Lower lobe of right lung (tissue), 2 donors: ENCODE measurements at regions not wholly inside any gene's neighbourhood (a gene's known extent, or its start where the extent isn't known, plus 50 kb on each side); places are given as distances from the start of the nearest gene placed in this dataset.

Source experiments
- ATAC-seq, 2 donors: fragments of 200-7000 bp; cut with Tn5 transposase; one replicate each; pipeline ENCODE4 v1.9.1; 2020 to 2022; ENCODE audit warnings: mild to moderate bottlenecking in 2 of 2, moderate library complexity in 2 of 2
- DNase-seq: peaks from one replicate; pipeline ENCODE4 v3.0.0-alpha.2; 2020
- H3K27ac ChIP-seq: fragments of 200-600 bp; one replicate; pipeline ENCODE4 v1.8.0; 2022
- H3K27me3 ChIP-seq: fragments of 200-600 bp; one replicate; pipeline ENCODE4 v1.8.0; 2022; ENCODE audit warnings: low read depth
- H3K36me3 ChIP-seq: fragments of 200-600 bp; one replicate; pipeline ENCODE4 v1.8.0; 2022; ENCODE audit warnings: mild to moderate bottlenecking
- H3K4me1 ChIP-seq: fragments of 200-600 bp; one replicate; pipeline ENCODE4 v1.8.0; 2022
- H3K4me3 ChIP-seq: fragments of 200-600 bp; one replicate; pipeline ENCODE4 v1.8.0; 2022; ENCODE audit warnings: mild to moderate bottlenecking
- H3K9me3 ChIP-seq: fragments of 200-600 bp; one replicate; pipeline ENCODE4 v1.8.0; 2022
- intact Hi-C: fragments of 100-400 bp; cut with DNase I; formaldehyde crosslinking; loops from one replicate; pipeline ENCODE4 v1.11.0; 2022
- TF ChIP-seq, protein P1 (sequence below): fragments of 200-600 bp; IDR thresholded peaks from one replicate; pipeline ENCODE4 v1.8.0; 2022; ENCODE audit warnings: antibody characterized with exemption, mild to moderate bottlenecking
- donor health status: DM: no; HTN: yes; CAD: no; lungs with severe emphysema.

- TF ChIP-seq, protein P1, sequence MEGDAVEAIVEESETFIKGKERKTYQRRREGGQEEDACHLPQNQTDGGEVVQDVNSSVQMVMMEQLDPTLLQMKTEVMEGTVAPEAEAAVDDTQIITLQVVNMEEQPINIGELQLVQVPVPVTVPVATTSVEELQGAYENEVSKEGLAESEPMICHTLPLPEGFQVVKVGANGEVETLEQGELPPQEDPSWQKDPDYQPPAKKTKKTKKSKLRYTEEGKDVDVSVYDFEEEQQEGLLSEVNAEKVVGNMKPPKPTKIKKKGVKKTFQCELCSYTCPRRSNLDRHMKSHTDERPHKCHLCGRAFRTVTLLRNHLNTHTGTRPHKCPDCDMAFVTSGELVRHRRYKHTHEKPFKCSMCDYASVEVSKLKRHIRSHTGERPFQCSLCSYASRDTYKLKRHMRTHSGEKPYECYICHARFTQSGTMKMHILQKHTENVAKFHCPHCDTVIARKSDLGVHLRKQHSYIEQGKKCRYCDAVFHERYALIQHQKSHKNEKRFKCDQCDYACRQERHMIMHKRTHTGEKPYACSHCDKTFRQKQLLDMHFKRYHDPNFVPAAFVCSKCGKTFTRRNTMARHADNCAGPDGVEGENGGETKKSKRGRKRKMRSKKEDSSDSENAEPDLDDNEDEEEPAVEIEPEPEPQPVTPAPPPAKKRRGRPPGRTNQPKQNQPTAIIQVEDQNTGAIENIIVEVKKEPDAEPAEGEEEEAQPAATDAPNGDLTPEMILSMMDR, result no peak
- Histone ChIP-seq H3K27ac (no peak overlapping the region), H3K36me3 (no peaks in the 10 kb centered on the region), H3K27me3 (no peaks in the 10 kb centered on the region), H3K4me1 (no peaks in the 10 kb centered on the region), H3K9me3 (no peaks in the 10 kb centered on the region), H3K4me3 (no peak overlapping the region)
- DNase-seq (no peak), ATAC-seq (no peak)
- intact Hi-C loops, result no loop called here
Observed at GRCh38 chr10:36840788-36841187, 284.6 kb upstream of the ANKRD30A start.

GRCh38 chr10:36837416-36837815, 288.0 kb upstream of the ANKRD30A start:
- Histone ChIP-seq H3K4me3 (no peak overlapping the region), H3K4me1 (no peaks in the 10 kb centered on the region), H3K27me3 (no peaks in the 10 kb centered on the region), H3K9me3 (no peaks in the 10 kb centered on the region), H3K27ac (no peak overlapping the region), H3K36me3 (no peaks in the 10 kb centered on the region)
- intact Hi-C loops, result no loop called here
- no peak for DNase-seq
- no peak for ATAC-seq
- TF ChIP-seq, protein P1, result no peak

- DNase-seq, result no peak
- ATAC-seq, result no peak
- Histone ChIP-seq H3K4me1 (no peaks in the 10 kb centered on the region), H3K36me3 (no peaks in the 10 kb centered on the region), H3K4me3 (no peak overlapping the region), H3K27me3 (no peaks in the 10 kb centered on the region), H3K27ac (no peak overlapping the region), H3K9me3 (no peaks in the 10 kb centered on the region)
- intact Hi-C loops, result no loop called here
- TF ChIP-seq, protein P1, result no peak
Observed at GRCh38 chr10:36819781-36820180, 305.6 kb upstream of the ANKRD30A start.

DNA sequence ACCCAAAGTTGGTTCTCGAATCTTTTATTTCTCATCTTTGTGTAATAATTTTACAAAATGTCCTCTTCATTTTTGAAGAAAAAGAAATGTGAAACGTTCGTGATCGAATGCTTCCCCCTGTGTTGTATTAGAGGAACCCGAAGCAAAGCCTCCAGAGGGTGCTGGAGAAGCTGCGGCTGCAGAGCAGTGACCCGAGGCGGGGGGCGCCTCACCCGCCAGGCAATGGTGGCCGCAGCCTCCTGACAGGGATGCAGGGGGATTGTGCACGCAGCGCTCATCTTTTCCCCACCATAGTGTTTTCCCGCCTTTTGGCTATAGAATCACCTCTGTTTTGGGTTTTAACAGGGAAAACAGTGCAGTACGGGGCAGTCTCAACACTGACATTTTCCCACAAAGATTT, 307.5 kb upstream of the ANKRD30A start:
- intact Hi-C loops, result no loop called here
- DNase-seq (no peak), ATAC-seq (no peak)
- H3K27me3 ChIP-seq, result no peaks in the 10 kb centered on the region
- no peaks in the 10 kb centered on the region for H3K4me1 ChIP-seq
- no peaks in the 10 kb centered on the region for H3K9me3 ChIP-seq
- no peak overlapping the region for H3K27ac ChIP-seq
- H3K36me3 ChIP-seq, result no peaks in the 10 kb centered on the region
- no peak overlapping the region for H3K4me3 ChIP-seq
- TF ChIP-seq, protein P1, result no peak

DNA sequence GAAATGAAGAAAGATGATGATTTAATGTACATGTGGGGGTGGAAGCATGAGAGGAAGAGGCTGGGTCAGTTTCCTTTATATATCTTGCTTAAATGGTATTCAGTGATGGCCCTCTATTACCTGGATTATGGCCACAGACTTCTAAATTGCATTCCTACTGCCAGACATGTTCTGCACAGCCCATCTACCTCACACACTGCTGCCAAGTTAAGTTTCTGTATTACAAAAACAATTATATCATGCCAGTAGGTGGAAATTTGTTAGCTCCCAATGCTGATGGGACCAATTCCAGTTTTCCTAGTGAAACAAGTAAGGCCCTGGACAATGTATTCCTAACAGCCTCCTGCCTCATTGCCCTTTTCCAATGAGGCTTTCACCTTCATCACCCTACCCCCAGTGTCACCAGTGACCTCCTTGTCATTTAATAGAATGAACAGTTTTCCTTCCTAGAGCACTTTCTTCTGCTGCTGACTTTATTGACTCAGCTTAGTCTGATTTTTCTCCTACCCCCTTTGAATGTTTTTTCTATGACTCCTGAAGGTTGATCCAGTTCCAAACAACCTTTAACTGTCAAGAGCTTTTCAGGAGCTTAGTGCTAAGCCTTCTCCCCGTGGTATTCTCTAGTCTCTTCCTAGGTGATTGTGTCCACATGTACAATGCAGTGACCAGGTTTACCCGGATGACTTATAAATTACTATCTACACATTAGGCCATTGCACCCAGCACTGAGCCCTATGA, 316.6 kb upstream of the ANKRD30A start:
- no peak overlapping the region for H3K4me3 ChIP-seq
- H3K4me1 ChIP-seq, result no peaks in the 10 kb centered on the region
- TF ChIP-seq, protein P1, result no peak
- H3K27me3 ChIP-seq, result no peaks in the 10 kb centered on the region
- no peaks in the 10 kb centered on the region for H3K9me3 ChIP-seq
- H3K36me3 ChIP-seq, result no peaks in the 10 kb centered on the region
- ATAC-seq (no peak), DNase-seq (no peak)
- no peak overlapping the region for H3K27ac ChIP-seq
- intact Hi-C loops, result no loop called here
